DMS79 treated with DMSO at 0.1 percent for 48 hours (cell line): ENCODE measurements at regions not wholly inside any gene's neighbourhood (a gene's known extent, or its start where the extent isn't known, plus 50 kb on each side); places are given as distances from the start of the nearest gene placed in this dataset.
A peak's percentile ranks its signal among the peaks of the same experiment; 100 is the strongest.

Source experiments
- DNase-seq: peaks from one replicate; lab custom pipeline; 2025; lab: John Stamatoyannopoulos, UW

GRCh38 chr11:115901069-115901468, 396.9 kb upstream of the CADM1 start:
- no peak for DNase-seq

DNA sequence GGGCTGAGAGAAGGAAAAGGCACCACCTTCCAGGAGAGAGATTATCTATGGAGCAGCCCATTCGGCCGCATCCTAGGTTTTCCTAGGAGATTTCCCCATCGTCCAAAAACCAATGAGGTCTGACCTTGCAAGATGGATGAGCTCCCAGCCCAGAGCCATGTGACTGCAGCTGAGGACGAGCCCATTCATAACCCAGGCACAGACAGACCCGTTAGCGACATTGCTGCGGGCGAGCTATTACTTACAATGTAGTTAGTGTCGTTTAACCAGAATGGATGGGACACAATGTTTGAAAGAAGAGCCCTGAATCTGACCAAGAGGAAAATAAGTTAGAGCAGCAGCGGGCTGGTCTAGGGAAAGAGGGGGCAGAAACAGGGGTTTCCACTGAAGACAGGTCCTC, 395.9 kb upstream of the CADM1 start:
- DNase-seq: no peak

DNA sequence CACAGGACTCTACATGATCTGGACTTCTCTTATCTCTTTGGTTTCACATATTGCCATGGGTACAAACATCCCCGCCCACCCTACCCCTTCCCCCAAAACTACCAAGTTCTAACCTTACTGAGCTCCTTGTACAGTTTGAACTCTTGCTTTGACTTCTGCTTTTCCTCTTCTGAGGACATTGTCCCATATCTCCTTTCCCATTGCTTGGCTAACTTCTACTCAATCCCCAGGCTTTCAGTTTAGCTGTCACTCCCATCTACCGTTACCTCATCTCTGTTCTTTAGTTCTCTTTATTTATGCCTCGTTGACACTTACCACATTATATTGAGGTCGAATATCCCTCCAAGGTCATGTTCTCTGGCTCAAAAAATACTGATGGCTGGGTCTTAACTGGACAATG, 393.5 kb upstream of the CADM1 start:
- no peak for DNase-seq

- DNase-seq: no peak
Observed at GRCh38 chr11:115896084-115896483, 391.9 kb upstream of the CADM1 start.

DNA sequence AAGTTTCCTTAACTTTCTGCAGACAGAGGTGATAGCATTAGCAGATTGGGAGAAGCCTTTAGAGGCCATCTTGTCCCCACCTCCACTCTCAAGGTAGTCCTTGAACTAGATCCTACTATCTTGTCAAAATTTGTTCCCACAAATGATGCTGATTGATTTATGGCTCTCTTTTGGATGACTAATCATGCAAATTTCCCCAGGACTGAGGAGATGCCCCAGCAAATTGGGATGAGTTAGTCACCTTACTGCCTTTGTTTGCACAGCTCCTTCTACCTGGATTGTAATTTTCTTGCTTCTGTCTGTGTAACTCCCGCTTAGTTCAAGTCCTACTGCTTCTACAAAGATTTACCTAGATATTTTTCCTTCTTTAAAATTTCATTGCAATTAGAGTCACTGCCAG, 391.4 kb upstream of the CADM1 start:
- no peak for DNase-seq

- DNase-seq: peak; percentile 87
Observed at GRCh38 chr11:115894176-115894575, 390.0 kb upstream of the CADM1 start.

DNA sequence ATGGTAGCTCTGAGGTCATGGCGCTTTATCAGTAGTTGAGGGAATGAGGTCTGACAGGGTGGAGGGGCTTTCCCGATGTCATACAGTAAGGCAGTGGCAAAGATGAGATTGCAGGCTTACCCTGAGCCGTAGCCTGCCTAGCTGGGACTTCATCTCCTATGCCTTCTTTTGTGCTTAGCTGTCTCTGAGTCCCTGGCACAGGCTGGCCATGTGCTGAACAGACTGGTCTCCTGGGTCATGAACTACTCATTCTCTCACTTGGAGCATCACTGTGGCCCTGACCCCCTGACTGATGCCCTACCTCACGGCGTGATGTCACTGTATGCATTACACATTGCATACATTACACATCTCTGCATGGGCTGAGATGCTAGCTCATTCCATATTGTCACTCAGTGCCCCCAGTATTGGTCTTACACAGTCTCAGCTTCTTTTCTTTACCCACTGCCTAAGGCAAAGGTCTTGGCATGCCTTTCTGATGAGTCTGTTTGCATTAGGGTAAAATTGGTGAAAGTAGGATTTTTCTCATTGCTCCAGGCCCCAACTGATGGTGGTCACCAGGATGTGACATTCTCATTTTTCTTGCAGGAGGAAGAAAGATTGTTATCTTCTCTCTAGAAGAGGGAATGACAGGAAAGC, 389.4 kb upstream of the CADM1 start:
- no peak for DNase-seq

- DNase-seq: no peak
Observed at GRCh38 chr11:115892016-115892415, 387.8 kb upstream of the CADM1 start.

DNA sequence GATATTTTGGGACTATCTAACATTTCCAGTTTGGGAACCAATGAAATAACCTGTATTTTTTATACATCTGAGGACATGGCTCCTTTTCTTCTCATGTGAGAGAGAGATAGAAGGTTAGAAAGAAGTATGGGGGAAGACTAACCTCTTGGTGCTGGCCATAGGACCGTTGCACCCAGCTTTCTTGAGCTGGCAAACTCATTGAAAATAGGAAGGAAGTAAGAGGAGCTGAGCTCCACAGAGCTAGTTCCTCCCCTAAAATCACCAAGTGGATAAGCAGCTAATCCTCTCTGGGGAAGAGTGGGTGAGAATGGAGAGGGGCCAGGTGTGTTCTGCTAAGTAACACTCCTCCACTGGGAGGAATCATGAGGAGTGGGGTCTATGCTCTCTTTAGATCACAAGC, 387.4 kb upstream of the CADM1 start:
- no peak for DNase-seq

GRCh38 chr11:115890500-115890899, 386.3 kb upstream of the CADM1 start:
- DNase-seq: no peak

DNA sequence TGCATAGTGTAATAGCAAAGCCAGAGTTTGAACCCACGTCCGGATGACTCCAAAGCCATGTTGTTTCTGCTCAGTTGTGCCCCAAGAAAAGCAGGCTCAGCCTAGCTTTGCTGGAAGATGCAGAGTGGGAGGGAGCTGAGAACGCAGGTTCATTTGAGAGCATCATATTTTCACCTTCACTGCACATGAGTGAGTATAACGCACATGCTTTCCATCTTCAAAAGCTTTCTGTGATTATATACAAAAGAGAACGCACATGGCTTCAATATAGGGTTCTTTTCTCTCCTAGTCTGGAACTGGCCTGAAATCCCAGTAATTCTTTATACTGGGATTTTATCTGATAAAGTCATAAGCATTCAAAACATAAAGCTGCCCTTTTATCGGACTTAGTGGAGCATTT, 385.5 kb upstream of the CADM1 start:
- DNase-seq: peak; percentile 82

DNA sequence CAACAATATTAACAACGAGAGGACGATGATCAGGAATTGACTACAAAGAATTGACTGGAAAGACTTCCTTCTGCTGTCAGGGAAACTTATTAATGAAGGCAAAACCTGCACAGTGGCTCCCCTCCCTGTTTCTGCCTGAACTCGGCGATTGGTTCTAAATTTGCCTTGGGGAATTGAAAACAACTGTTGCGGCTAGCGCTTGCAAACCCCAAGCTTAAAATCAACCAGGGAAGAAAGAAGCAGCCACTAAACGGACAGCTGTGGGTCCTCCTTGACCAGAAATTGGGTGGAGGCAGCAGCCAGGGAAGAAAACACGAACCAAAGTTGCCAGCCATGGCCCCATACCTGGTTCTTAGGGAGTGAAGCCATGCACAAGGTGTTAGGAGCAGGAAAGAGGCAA, 383.5 kb upstream of the CADM1 start:
- DNase-seq: no peak

- DNase-seq: peak; percentile 94
Observed at GRCh38 chr11:115887316-115887715, 383.1 kb upstream of the CADM1 start.

DNA sequence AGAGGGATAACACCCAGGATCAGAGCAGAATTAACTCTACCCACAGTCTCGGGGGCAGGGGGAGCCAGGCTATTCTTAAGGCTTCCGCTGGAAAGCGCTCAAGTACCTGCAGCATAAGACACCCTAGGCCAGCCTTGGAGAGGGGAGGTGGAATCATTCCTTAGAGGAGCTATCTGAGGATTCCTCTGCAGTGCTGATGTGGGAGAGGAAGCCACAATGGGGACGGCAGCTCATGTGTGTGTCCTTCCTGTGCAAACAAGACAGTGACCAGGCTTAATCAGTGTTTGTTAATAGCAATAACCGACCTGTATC, 382.2 kb upstream of the CADM1 start:
- DNase-seq: no peak

GRCh38 chr11:115885535-115886421, 381.6 kb upstream of the CADM1 start:
- peak; percentile 95 for DNase-seq

- DNase-seq: no peak
Observed at GRCh38 chr11:115884800-115885534, 380.8 kb upstream of the CADM1 start.

- DNase-seq: no peak
Observed at GRCh38 chr11:115874843-115875242, 370.6 kb upstream of the CADM1 start.

DNA sequence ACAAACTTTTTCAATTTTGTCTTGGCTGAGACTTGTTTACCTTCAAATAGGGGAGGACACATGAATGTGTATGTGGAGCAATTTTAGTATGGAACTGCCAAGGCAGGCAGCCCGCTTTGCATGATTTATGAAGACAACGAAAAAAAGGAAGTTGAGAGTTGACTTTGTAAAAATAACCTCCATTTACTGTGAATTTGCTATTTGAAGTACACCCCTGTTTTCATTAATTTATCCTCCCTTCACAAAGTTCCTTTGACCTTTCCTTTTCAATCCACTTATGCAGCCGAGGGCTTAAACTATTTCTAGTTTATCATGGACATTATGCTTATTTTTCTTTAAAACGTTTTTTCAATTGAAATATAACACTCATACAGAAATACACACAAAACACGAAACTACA, 369.6 kb upstream of the CADM1 start:
- no peak for DNase-seq

GRCh38 chr11:115872416-115872815, 368.2 kb upstream of the CADM1 start:
- DNase-seq: no peak

GRCh38 chr11:115871161-115871760, 367.0 kb upstream of the CADM1 start:
- DNase-seq: no peak

DNA sequence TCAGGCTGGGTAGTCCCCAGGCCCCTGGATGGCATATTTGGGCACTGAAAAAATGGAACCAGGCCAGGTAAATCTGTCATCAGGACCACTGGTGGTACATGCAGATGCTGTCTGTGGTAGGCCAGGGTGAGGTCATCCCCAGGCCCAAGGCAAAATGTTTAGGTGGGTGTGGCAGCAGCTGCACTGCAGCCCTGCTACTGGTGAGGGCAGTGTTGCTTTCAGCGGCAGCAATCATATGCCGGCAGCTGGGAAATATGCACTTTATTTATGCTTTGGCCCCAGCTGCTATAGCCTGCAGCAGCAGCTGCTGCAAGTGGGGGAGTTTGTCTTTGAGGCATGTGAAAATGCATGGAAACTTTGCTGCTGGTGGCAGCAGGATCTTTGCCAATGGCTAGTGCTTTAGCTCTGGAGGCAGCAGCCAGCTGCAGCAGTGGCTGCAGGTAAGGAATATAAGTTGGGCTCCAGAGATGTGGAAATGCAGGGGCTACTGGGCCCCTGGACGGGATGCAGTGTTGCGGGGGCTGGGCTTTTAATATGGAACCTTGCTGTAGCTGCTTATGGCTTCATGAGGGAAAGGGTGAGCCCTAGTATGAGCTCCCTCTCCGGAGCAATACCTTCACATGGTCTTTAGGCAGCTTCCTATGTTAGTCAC, 365.7 kb upstream of the CADM1 start:
- no peak for DNase-seq

DNA sequence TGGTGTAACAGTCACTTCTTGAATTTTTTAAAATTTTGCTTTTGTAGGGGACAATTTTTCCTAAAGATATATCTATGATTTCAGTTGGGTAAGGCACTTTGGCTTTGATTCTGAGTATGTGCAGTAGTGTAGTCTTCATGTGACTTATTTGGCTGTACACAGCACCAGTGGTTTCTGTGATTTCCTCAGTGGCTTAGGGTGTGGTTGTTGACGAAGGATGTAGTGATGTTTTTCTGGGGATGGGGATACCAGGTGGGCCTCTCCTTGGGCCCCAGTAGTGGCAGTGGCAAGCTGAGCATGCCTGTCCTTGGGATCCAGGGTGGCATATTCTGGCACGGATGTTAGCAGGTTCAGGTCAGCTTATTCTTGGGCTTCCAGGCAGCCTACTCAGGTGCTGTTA, 364.9 kb upstream of the CADM1 start:
- no peak for DNase-seq
